Posterior cingulate gyrus (tissue), 11 donors: ENCODE measurements at regions not wholly inside any gene's neighbourhood (a gene's known extent, or its start where the extent isn't known, plus 50 kb on each side); places are given as distances from the start of the nearest gene placed in this dataset.

Experiments used
- DNase-seq, 10 donors: peaks; one replicate each; pipeline versions ENCODE4 v3.0.0 to v3.0.0-alpha.2; 2020 to 2021; ENCODE audit warnings: mixed read lengths in 3 of 10
- intact Hi-C: fragments of 100-400 bp; cut with DNase I; formaldehyde crosslinking; loops from one replicate; pipeline ENCODE4 v1.15.1; 2023

DNA sequence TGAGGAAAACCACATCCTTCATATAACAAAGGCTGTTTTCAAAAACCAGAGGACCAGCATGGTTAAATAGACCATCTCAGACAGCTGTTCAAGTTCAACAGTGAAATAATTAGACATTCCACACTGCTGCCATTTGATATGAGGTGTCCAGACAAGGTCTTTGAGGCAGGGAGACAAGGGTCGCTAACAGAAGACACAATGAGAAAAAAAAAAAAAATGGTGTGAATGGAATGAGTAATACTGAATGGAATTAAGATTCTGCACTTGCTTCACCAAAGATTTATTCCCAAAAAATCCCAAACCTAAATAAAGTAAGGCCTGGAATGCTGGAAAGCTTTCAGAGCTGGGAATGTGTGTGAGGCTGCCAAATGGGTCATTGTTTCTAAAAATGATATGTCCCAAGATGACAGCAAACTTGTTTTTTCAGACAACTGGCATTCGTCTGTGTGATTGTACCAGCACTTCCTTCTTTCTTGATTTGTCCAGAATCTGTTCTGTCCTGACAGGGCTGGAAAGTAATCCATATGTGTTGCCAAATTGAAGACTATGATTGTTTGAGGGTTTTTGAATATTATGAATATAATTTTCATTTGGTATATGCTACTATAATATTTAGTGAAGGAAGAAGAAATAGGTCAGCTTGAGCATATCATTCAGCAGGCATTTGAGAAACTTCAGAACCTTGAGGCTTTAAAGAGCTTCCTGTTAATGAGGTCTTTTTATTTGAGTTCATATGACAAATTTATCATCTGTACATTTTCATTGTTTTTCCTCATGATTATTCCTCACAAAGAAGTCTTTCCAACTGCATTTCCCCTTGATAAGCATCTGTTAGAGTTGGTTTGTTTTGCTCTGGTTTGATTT lies 85.2 kb upstream of the ITGA4 start:
- DNase-seq: no peak
- intact Hi-C loops: no loop called here

GRCh38 chr2:181372646-181373040 lies 84.5 kb upstream of the ITGA4 start:
- DNase-seq: no peak
- intact Hi-C loops: no loop called here

- DNase-seq: no peak
- intact Hi-C loops: no loop called here
Observed at GRCh38 chr2:181374781-181375675, 82.2 kb upstream of the ITGA4 start.

GRCh38 chr2:181376442-181376841 lies 80.7 kb upstream of the ITGA4 start:
- intact Hi-C loops: no loop called here
- no peak for DNase-seq

DNA sequence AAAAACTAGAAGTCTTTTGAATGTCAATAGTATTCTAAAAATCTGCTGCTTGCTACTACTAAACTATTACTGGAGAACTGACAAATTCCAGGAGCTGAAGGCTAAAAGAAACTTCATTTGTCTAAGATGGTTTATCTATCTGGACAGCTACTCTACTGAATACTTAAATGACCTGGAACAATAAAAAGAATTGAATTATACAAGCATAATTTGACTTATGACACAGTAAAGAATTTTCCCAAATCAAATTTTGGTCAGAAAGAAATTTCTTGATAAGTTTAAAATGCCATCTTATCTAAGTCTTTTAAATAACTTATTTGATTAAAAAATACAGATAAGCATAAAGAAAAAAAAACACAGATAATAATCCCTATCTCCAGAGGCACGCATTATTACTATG lies 80.2 kb upstream of the ITGA4 start:
- no peak for DNase-seq
- intact Hi-C loops: no loop called here

DNA sequence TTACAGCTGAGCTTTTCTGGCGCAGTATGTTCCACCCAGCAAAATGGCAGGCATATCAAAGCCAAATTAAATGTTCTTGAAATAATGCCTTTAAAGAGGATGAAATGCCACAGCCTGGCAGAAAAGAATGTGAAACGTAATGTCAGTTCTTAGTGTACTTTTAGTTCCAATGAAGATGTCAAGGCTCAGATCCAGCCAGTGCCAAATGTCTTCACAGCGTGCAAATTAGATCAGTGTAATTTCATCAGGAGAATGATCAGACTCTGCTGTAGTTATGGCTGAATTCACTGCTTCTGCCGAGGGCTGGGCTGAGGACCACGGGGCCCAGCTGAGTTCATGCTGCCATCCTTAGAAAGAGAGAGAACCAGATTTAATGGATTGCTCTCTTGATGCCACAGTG lies 78.7 kb upstream of the ITGA4 start:
- intact Hi-C loops: no loop called here
- DNase-seq: no peak

DNA sequence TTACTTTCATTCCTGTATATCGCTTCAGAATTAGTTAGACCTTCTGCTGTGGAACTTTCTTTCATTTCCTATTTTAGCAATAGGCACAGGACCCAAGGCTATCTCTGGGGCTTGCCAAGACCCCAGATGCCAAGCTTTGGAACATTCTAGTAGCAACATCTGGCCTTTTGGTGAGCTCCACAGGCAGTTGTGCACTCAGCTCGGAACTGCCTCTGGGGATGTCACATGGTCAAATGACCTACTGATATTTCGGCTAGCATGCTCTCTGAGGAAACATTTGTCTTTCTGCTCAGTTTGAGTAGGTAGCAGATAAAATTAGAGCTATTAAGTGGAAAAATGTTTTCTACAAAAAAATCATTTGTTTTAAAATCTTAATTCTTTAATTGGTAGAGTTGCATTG lies 76.6 kb upstream of the ITGA4 start:
- DNase-seq: no peak
- intact Hi-C loops: no loop called here

- no peak for DNase-seq
- intact Hi-C loops: no loop called here
Observed at GRCh38 chr2:181384923-181385322, 72.3 kb upstream of the ITGA4 start.

DNA sequence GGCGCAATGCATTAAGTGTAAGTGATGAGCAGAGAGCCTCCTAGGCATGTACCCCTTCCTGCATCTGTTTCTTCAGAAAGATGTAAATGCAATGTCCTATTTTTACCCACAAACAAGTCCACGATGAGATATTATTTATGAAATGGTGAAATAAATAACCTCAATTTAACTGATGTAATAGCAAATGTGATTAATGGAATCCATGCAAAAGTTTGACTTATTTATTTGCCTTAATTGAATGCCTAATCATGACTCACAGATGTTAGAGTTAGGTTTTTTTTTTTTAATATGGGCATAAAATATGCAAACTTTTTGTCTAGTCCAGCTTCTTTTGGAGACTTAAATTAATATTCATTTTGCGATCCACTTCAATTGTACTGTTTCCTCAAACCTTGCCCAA lies 67.7 kb upstream of the ITGA4 start:
- intact Hi-C loops: no loop called here
- DNase-seq: no peak

DNA sequence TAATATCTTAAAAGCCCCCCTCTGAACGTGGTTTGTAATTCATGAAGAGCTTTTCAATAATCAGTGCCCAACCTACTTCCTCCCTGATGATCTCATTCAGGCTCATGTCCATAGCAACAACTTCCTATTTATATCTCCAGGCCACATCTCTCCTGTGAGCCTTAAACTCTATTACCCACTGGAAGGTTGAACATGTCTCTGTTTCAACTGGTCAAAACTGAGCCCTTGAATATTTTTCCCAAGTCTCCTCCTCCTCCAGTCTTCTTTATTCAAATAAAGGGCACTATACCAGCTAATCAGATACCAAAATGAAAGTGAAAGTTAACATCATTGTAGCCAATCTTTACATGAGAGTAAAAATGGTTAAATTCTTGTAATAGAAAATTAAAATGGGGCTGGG lies 63.7 kb upstream of the ITGA4 start:
- no peak for DNase-seq

DNA sequence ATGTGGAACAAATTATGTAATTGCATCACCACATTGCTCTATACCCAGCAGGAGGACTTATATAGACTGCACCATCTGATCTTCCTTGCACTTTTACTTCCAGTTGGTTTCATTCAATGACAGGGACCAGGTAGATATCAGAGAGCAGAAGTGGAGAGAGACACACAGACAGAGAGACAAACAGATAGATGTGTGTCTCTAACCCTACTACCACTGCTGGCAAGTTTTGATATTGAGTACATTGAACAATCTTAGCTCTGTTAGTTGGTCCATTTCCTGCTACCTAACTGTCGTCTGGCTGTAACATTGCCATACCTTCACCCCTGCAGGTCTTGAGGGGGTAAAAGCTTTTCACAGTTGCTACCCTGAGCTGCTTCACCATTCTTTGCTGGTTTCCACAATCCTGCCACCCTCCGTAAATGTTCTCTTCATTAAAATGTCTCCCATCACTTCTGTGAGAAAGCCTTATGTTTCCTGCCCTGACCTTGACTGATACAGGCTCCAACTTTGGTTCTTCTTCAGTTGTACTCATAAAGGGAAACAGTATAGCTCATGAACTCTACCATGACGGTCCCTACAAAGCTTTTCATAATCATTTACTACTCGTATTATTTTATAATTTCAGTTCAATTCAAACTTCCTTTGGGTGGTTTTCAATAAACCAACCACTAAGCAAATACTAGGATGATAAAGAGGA lies 62.3 kb upstream of the ITGA4 start:
- no peak for DNase-seq
- intact Hi-C loops: no loop called here

More for the DNA sequence above, 63.7 kb upstream of the ITGA4 start:
- intact Hi-C loops: no loop called here

DNA sequence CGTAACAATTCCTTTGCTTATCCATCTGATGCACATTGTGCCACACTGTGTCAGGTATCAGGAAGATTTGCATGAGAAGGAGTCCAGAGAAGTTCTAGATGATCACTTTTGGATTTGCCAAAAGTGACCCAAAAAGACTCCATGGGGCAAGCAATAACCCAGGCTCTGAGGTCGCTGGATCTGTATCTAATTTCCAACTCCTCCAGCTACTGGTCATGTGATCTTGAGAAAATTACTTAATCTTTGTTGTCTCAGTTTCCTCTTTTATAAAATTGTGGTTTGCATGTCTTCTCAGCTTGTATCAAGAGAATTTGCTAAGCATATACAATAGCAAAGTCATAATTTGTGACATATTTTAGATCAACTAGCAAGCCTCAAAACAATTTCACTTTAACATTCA lies 61.3 kb upstream of the ITGA4 start:
- no peak for DNase-seq
- intact Hi-C loops: no loop called here

DNA sequence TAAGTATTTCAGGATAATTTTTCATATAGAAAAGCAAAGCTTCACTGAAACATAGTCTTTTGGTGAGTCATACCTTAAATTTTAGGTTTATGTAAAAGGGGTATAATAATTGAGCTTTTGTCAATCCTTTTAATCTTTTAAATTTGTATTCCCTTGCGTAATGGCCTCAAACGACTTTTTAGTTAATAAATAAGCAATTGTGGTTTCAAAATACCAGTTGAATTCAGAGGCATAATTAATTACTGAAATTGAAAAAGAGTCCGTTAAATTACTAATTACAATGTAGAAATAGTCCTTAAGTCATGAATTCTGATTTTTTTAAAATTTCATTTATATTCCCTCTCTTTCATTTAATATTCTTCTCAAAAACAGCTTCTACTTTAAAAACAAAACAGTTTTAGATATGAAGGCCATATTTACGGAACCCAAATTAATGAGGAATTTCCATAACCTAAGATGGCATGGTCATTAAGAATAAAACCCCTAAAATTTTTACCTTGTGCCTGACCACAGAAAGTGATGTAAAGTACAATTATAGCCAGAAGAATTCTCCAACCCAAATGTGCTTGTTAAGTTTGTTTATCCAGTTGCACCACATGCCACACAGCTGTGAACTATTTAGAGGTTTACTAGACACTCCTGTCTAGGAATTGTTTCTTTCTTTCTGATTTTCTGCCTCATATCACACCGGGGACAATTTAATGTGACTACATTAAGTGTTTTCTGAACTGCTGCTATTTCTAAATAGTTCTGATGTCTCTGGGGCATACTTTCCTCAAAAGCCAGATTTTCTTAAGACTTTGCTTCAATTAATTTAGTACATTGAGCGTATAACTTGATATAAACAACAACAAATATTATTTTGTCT lies 60.7 kb upstream of the ITGA4 start:
- intact Hi-C loops: no loop called here
- DNase-seq: no peak

DNA sequence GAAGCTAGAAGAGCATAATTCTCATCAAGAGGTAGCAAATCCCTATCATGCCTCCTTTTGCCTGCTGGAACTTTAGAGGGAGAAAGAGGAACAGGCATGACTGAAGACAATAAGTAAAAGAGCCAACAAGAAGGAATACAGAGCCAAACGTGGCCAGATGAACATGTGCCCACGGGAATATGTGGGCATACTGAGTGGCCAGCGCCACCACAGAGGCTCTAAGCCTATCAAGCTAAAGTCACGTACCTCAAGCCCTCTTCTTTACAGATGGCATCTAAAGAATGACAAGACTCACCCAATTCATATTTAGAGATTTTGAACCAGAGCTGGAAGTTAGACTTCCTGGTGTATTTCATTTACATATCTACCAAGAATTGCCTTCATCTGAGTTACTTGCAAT lies 59.9 kb upstream of the ITGA4 start:
- DNase-seq: no peak
- intact Hi-C loops: no loop called here

DNA sequence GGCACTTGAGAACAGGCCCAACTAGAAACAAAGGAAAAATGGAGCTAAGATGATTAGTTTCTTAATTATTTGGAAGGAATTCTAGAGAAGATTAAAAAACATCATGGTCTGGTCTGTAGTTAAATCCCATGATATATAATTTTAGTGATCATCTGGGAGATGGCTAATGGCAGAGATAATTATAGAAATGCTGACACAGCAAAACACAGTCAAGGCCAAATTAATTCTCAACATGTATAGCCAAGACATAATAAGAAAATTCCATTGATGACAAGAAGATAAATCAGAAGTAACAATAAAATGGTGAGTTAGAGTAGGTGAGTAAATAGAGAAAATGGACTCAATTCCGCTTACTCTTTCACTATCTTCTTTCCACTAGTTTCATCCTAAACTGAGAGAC lies 59.2 kb upstream of the ITGA4 start:
- intact Hi-C loops: no loop called here

DNA sequence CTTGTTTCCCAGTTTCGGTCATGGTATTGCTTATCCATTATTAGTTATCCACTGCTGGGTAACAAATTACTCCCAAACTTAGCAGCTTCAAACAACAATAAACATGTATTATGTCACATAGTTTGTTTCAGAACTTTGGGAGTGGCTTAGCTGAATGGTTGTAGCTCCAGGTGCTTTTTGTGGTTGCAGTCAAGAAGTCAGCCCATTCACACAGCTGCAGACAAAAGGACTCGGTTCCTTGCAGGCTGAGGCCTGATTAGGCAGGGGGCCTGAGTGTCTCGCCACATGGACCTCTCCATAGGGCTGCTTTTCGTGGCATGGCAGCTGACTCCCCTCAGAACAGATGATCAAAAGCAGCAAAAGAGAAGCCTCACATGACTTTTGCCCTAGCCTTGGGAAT lies 58.2 kb upstream of the ITGA4 start:
- intact Hi-C loops: no loop called here
- no peak for DNase-seq

More for the DNA sequence above, 59.2 kb upstream of the ITGA4 start:
- DNase-seq: no peak

- intact Hi-C loops: no loop called here
Observed at GRCh38 chr2:181404472-181404871, 52.7 kb upstream of the ITGA4 start.

DNA sequence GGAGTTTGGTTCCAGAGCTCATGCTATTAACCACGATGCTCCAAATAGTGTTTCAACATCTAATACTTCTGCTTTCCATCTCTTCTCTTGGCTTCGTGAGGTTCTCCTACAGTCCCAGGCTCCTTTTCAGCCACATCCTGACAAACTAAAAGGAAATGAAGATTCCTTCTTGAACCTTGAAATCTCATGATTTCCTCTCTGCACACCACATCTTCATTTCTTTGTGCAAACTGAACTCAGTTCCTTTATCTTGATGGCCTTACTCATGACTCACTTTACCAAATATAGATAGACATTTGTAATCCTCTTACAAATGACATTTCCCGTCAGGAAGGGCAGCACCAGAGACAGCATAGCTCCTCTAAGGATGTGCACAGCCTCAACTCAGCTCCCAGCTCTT lies 50.0 kb upstream of the ITGA4 start:
- no peak for DNase-seq
- intact Hi-C loops: no loop called here

More at GRCh38 chr2:181404472-181404871, 52.7 kb upstream of the ITGA4 start:
- no peak for DNase-seq
